ENCODE measurements at regions not wholly inside any gene's neighbourhood (a gene's known extent, or its start where the extent isn't known, plus 50 kb on each side); places are given as distances from the start of the nearest gene placed in this dataset.

DNA sequence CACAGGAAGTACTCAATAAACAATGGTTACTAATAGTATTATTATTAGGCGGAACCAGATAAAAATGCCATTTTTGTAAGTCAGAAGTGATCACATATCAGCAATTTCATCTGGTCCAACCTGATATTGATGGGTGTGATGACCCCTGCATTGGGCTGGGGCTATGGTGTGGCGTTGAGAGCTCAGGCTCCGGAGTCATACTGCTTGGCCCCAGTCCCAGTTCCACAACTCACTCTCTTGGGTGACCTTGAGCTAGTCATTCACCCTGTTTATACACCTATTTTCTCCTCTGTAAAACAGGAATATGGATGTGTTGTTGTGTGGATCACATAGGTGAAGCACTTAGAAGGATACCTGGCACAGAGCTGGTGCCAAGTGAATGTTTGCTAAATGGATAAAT, 229.4 kb upstream of the POU3F1 start:
- no peak for TF ChIP-seq TCF4 (CRISPR knock-in tag; IDR thresholded peaks at IDR 0.05; ENCODE audit: borderline replicate concordance)
- no peak for TF ChIP-seq ARNTL (CRISPR knock-in tag; IDR thresholded peaks at IDR 0.05; ENCODE audit: borderline replicate concordance, low read depth)
- no peak for TF ChIP-seq ISL1 (CRISPR knock-in tag; IDR thresholded peaks at IDR 0.05)
- TF ChIP-seq CREB5 (CRISPR knock-in tag; IDR thresholded peaks at IDR 0.05; ENCODE audit: low read depth) = no peak
- no peak for TF ChIP-seq ZFP30 (CRISPR knock-in tag; IDR thresholded peaks at IDR 0.05)
- TF ChIP-seq CSRNP3 (CRISPR knock-in tag; IDR thresholded peaks at IDR 0.05) = no peak
- TF ChIP-seq GLIS3 (CRISPR knock-in tag; IDR thresholded peaks at IDR 0.05) = no peak
- no peak for TF ChIP-seq ZC3H10 (CRISPR knock-in tag; IDR thresholded peaks at IDR 0.05)
- TF ChIP-seq ZNF565 (CRISPR knock-in tag; conservative IDR thresholded peaks at IDR 0.05; ENCODE audit: low read depth) = no peak
- ATAC-seq = no peak

GRCh38 chr1:38274974-38275373, 228.4 kb upstream of the POU3F1 start:
- TF ChIP-seq ZNF70 (CRISPR knock-in tag; IDR thresholded peaks at IDR 0.05) = no peak
- no peak for TF ChIP-seq RARB (CRISPR knock-in tag; IDR thresholded peaks at IDR 0.05)
- TF ChIP-seq PPARA (CRISPR knock-in tag; IDR thresholded peaks at IDR 0.05; ENCODE audit: borderline replicate concordance) = no peak
- TF ChIP-seq TSHZ2 (CRISPR knock-in tag; IDR thresholded peaks at IDR 0.05) = no peak
- TF ChIP-seq CREB5 (CRISPR knock-in tag; IDR thresholded peaks at IDR 0.05; ENCODE audit: low read depth) = no peak
- TF ChIP-seq, protein P1, sequence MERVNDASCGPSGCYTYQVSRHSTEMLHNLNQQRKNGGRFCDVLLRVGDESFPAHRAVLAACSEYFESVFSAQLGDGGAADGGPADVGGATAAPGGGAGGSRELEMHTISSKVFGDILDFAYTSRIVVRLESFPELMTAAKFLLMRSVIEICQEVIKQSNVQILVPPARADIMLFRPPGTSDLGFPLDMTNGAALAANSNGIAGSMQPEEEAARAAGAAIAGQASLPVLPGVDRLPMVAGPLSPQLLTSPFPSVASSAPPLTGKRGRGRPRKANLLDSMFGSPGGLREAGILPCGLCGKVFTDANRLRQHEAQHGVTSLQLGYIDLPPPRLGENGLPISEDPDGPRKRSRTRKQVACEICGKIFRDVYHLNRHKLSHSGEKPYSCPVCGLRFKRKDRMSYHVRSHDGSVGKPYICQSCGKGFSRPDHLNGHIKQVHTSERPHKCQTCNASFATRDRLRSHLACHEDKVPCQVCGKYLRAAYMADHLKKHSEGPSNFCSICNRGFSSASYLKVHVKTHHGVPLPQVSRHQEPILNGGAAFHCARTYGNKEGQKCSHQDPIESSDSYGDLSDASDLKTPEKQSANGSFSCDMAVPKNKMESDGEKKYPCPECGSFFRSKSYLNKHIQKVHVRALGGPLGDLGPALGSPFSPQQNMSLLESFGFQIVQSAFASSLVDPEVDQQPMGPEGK (CRISPR knock-in tag; IDR thresholded peaks at IDR 0.05; ENCODE audit: borderline replicate concordance) = no peak
- TF ChIP-seq CSRNP3 (CRISPR knock-in tag; IDR thresholded peaks at IDR 0.05) = no peak
- TF ChIP-seq TOX (CRISPR knock-in tag; IDR thresholded peaks at IDR 0.05; ENCODE audit: borderline replicate concordance) = no peak
- TF ChIP-seq ZC3H10 (CRISPR knock-in tag; IDR thresholded peaks at IDR 0.05) = no peak
- no peak for TF ChIP-seq ISL1 (CRISPR knock-in tag; IDR thresholded peaks at IDR 0.05)
- no peak for TF ChIP-seq TCF4 (CRISPR knock-in tag; IDR thresholded peaks at IDR 0.05; ENCODE audit: borderline replicate concordance)
- TF ChIP-seq ZNF565 (CRISPR knock-in tag; conservative IDR thresholded peaks at IDR 0.05; ENCODE audit: low read depth) = no peak
- TF ChIP-seq, protein P2, sequence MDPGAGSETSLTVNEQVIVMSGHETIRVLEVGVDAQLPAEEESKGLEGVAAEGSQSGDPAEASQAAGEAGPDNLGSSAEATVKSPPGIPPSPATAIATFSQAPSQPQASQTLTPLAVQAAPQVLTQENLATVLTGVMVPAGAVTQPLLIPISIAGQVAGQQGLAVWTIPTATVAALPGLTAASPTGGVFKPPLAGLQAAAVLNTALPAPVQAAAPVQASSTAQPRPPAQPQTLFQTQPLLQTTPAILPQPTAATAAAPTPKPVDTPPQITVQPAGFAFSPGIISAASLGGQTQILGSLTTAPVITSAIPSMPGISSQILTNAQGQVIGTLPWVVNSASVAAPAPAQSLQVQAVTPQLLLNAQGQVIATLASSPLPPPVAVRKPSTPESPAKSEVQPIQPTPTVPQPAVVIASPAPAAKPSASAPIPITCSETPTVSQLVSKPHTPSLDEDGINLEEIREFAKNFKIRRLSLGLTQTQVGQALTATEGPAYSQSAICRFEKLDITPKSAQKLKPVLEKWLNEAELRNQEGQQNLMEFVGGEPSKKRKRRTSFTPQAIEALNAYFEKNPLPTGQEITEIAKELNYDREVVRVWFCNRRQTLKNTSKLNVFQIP (CRISPR knock-in tag; IDR thresholded peaks at IDR 0.05; ENCODE audit: borderline replicate concordance, low read depth) = no peak
- no peak for TF ChIP-seq GLIS3 (CRISPR knock-in tag; IDR thresholded peaks at IDR 0.05)
- no peak for TF ChIP-seq OSR1 (CRISPR knock-in tag; IDR thresholded peaks at IDR 0.05)
- TF ChIP-seq ESRRG (CRISPR knock-in tag; IDR thresholded peaks at IDR 0.05) = no peak
- no peak for TF ChIP-seq ARNTL (CRISPR knock-in tag; IDR thresholded peaks at IDR 0.05; ENCODE audit: borderline replicate concordance, low read depth)
- no peak for TF ChIP-seq SNAI2 (CRISPR knock-in tag; IDR thresholded peaks at IDR 0.05)
- no peak for ATAC-seq

Data from SK-N-SH treated with all-trans-retinoic acid at 6 μM for 48 hours (cell line).